ENCODE measurements at regions not wholly inside any gene's neighbourhood (a gene's known extent, or its start where the extent isn't known, plus 50 kb on each side); places are given as distances from the start of the nearest gene placed in this dataset.

GRCh38 chr4:40686081-40686913 is 56.6 kb upstream of the RBM47 start:
- TF ChIP-seq, protein P1, sequence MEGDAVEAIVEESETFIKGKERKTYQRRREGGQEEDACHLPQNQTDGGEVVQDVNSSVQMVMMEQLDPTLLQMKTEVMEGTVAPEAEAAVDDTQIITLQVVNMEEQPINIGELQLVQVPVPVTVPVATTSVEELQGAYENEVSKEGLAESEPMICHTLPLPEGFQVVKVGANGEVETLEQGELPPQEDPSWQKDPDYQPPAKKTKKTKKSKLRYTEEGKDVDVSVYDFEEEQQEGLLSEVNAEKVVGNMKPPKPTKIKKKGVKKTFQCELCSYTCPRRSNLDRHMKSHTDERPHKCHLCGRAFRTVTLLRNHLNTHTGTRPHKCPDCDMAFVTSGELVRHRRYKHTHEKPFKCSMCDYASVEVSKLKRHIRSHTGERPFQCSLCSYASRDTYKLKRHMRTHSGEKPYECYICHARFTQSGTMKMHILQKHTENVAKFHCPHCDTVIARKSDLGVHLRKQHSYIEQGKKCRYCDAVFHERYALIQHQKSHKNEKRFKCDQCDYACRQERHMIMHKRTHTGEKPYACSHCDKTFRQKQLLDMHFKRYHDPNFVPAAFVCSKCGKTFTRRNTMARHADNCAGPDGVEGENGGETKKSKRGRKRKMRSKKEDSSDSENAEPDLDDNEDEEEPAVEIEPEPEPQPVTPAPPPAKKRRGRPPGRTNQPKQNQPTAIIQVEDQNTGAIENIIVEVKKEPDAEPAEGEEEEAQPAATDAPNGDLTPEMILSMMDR (IDR thresholded peaks at IDR 0.05) = no peak
- no peak for TF ChIP-seq POLR2A (IDR thresholded peaks at IDR 0.05)

Data from body of pancreas (tissue), 4 donors.